ENCODE measurements at regions not wholly inside any gene's neighbourhood (a gene's known extent, or its start where the extent isn't known, plus 50 kb on each side); places are given as distances from the start of the nearest gene placed in this dataset.

DNA sequence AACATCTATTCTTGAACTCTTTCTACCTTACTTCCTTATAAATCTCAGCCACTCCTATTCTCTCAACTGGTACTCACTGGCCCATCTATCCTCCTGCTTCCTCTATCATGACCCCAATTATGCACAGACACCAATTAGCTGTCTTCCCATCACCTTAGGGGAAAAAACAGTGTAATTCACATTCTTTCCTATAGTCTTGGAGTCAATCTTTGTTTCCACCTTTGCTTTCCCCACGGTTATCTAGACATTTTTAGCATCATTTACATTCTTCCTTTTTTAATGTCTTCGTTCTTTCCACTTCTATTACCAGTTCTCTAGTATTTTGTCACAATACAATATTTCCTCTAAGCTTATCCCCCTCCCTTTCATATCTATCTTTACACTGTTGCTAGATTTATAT, 449.4 kb downstream of the TMEM38B start:
- TF ChIP-seq REST (IDR thresholded peaks at IDR 0.05) = no peak
- TF ChIP-seq RXRA (IDR thresholded peaks at IDR 0.05) = no peak
- TF ChIP-seq HNF4A (conservative IDR thresholded peaks at IDR 0.05) = no peak
- TF ChIP-seq GABPA (IDR thresholded peaks at IDR 0.05 in 1 of 2, conservative IDR thresholded peaks at IDR 0.05 in 1 of 2) = no peak
- no peak for TF ChIP-seq NR2F2 (IDR thresholded peaks at IDR 0.05)
- no peak for TF ChIP-seq JUND (IDR thresholded peaks at IDR 0.05)
- no peak for TF ChIP-seq MAX (IDR thresholded peaks at IDR 0.05)
- TF ChIP-seq HNF4G (IDR thresholded peaks at IDR 0.05) = no peak
- no peak for TF ChIP-seq RAD21 (IDR thresholded peaks at IDR 0.05)
- no peak for TF ChIP-seq ZBTB33 (IDR thresholded peaks at IDR 0.05)
- no peak for TF ChIP-seq EGR1 (IDR thresholded peaks at IDR 0.05; ENCODE audit: low read depth in 2 of 2)
- TF ChIP-seq FOXA2 (IDR thresholded peaks at IDR 0.05) = no peak
- no peak for TF ChIP-seq SP1 (IDR thresholded peaks at IDR 0.05)
- no peak overlapping the region for H3K4me3 ChIP-seq (ENCODE audit: low read depth in 1 of 3, low read length in 3 of 3)

GRCh38 chr9:106146066-106146840, 451.9 kb downstream of the TMEM38B start:
- H3K4me3 ChIP-seq (ENCODE audit: low read depth in 1 of 3, low read length in 3 of 3) = no peak overlapping the region
- no peaks in the 10 kb centered on the region for H3K36me3 ChIP-seq (ENCODE audit: control insufficient read depth in 4 of 4, insufficient read depth in 3 of 4, low read depth in 1 of 4, low read length in 3 of 4)
- no peaks in the 10 kb centered on the region for H3K27me3 ChIP-seq (ENCODE audit: control insufficient read depth in 4 of 4, insufficient read depth in 4 of 4, low read length in 3 of 4)
- DNase-seq (ENCODE audit: low spot score) = no peak
- H3K9ac ChIP-seq (ENCODE audit: low read depth in 1 of 2, low read length in 2 of 2) = no peak overlapping the region
- WGBS = 32% methylated on average over 6 of the region's 6 CpGs
- H3K4me1 ChIP-seq (ENCODE audit: control insufficient read depth in 4 of 4, insufficient read depth in 4 of 4, low read length in 3 of 4) = peaks cover 6 to 24% (median 15%) of the 10 kb centered on the region in 4 donors
- H3K9me3 ChIP-seq (ENCODE audit: control insufficient read depth in 4 of 4, low read length in 3 of 4) = no peaks in the 10 kb centered on the region
- H3K27ac ChIP-seq (ENCODE audit: low read depth in 1 of 2, low read length in 2 of 2) = peak overlapping the region; percentile 60 to 68
- TF ChIP-seq SP1 (IDR thresholded peaks at IDR 0.05) (peak; percentile 31), RAD21 (IDR thresholded peaks at IDR 0.05) (no peak), YY1 (IDR thresholded peaks at IDR 0.05) (peak; percentile 24), CTCF (IDR thresholded peaks at IDR 0.05; ENCODE audit: low read depth, low read length, missing input control) (no peak), ZBTB33 (IDR thresholded peaks at IDR 0.05) (no peak), MAX (IDR thresholded peaks at IDR 0.05) (no peak), REST (IDR thresholded peaks at IDR 0.05) (no peak), JUND (IDR thresholded peaks at IDR 0.05) (peak in 1 of 2 donors; percentile 8), HNF4G (IDR thresholded peaks at IDR 0.05) (no peak), TAF1 (conservative IDR thresholded peaks at IDR 0.05) (no peak), FOXA2 (IDR thresholded peaks at IDR 0.05) (peak; percentile 11)

More for the DNA sequence above, 449.4 kb downstream of the TMEM38B start:
- no peak overlapping the region for H3K27ac ChIP-seq (ENCODE audit: low read depth in 1 of 2, low read length in 2 of 2)
- 87% methylated on average over 2 of the region's 2 CpGs for WGBS
- no peak overlapping the region for H3K9ac ChIP-seq (ENCODE audit: low read depth in 1 of 2, low read length in 2 of 2)
- H3K4me1 ChIP-seq (ENCODE audit: control insufficient read depth in 4 of 4, insufficient read depth in 4 of 4, low read length in 3 of 4) = peaks cover 6 to 19% (median 12%) of the 10 kb centered on the region in 4 donors
- DNase-seq (ENCODE audit: low spot score) = no peak
- H3K27me3 ChIP-seq (ENCODE audit: control insufficient read depth in 4 of 4, insufficient read depth in 4 of 4, low read length in 3 of 4) = no peaks in the 10 kb centered on the region
- H3K36me3 ChIP-seq (ENCODE audit: control insufficient read depth in 4 of 4, insufficient read depth in 3 of 4, low read depth in 1 of 4, low read length in 3 of 4) = no peaks in the 10 kb centered on the region
- H3K9me3 ChIP-seq (ENCODE audit: control insufficient read depth in 4 of 4, low read length in 3 of 4) = no peaks in the 10 kb centered on the region

Data from liver (tissue), 8 donors.